Spleen (tissue), 11 donors: ENCODE measurements at regions not wholly inside any gene's neighbourhood (a gene's known extent, or its start where the extent isn't known, plus 50 kb on each side); places are given as distances from the start of the nearest gene placed in this dataset.

Experiments used
- DNase-seq: peaks from one replicate; pipeline ENCODE4 v3.0.0-alpha.2; 2020
- H3K27ac ChIP-seq, 8 donors: fragments of 200-600 bp; sonication (generic) in 7 of 8; 1 replicate in 4 of 8; 2 replicates in 4 of 8; pipeline versions ENCODE4 v1.5.0 to v1.8.0; 2016 to 2021; ENCODE audit warnings: inconsistent platforms in 4 of 8, mild to moderate bottlenecking in 4 of 8, moderate library complexity in 1 of 8
- H3K27me3 ChIP-seq, 7 donors: fragments of 200-600 bp; sonication (generic) in 6 of 7; replicated peaks in 1 of 7; 1 replicate in 4 of 7; 2 replicates in 3 of 7; pipeline versions ENCODE4 v1.5.0 to v1.8.0; 2016 to 2021; ENCODE audit warnings: inconsistent platforms in 3 of 7, mild to moderate bottlenecking in 1 of 7
- H3K36me3 ChIP-seq, 6 donors: fragments of 200-600 bp; sonication (generic) in 5 of 6; 1 replicate in 4 of 6; 2 replicates in 2 of 6; pipeline versions ENCODE4 v1.5.0 to v1.8.0; 2016 to 2021; ENCODE audit warnings: inconsistent platforms in 2 of 6
- H3K4me1 ChIP-seq, 6 donors: fragments of 200-600 bp; sonication (generic) in 5 of 6; 1 replicate in 3 of 6; 2 replicates in 3 of 6; pipeline versions ENCODE4 v1.5.0 to v1.8.0; 2016 to 2021; ENCODE audit warnings: inconsistent platforms in 3 of 6
- H3K4me3 ChIP-seq, 8 donors: fragments of 200-600 bp; sonication (generic) in 7 of 8; 1 replicate in 4 of 8; 2 replicates in 4 of 8; pipeline versions ENCODE4 v1.5.0 to v1.8.0; 2016 to 2021; ENCODE audit warnings: inconsistent platforms in 4 of 8, mild to moderate bottlenecking in 4 of 8, moderate library complexity in 2 of 8
- H3K9me3 ChIP-seq, 8 donors: fragments of 200-600 bp; sonication (generic) in 7 of 8; 1 replicate in 4 of 8; 2 replicates in 4 of 8; pipeline versions ENCODE4 v1.5.0 to v1.8.0; 2016 to 2021; ENCODE audit warnings: inconsistent platforms in 4 of 8
- CTCF ChIP-seq, 11 experiments: fragments of 200-600 bp in 7 of 11; fragments of 450-650 bp in 4 of 11; sonication (generic) in 4 of 11; IDR thresholded peaks in 8 of 11; conservative IDR thresholded peaks in 3 of 11; 1 replicate in 7 of 11; 2 replicates in 4 of 11; pipeline versions ENCODE4 v1.4.0 to v1.8.0; 2016 to 2021; ENCODE audit warnings: antibody characterized with exemption in 11 of 11, inconsistent platforms in 4 of 11, mild to moderate bottlenecking in 1 of 11
- POLR2A ChIP-seq, 3 donors: fragments of 450-650 bp; IDR thresholded peaks; one replicate each; pipeline ENCODE4 v1.5.1; 2017; ENCODE audit warnings: antibody characterized with exemption in 3 of 3, mild to moderate bottlenecking in 1 of 3
- POLR2AphosphoS5 ChIP-seq, 3 donors: sonication (generic); formaldehyde crosslinking; IDR thresholded peaks; one replicate each; pipeline ENCODE4 v1.5.1; 2017; ENCODE audit warnings: antibody characterized with exemption in 3 of 3
- WGBS, 5 donors: extraction: QIAGEN DNeasy Blood & Tissue Kit in 3 of 5; methylation state at CpG; one replicate each; pipeline versions ENCODE4 v1.1.5 to v1.1.7; 2013 to 2018; 5-methylcytosine and 5-hydroxymethylcytosine counted together
- intact Hi-C: fragments of 100-400 bp; cut with DNase I; formaldehyde crosslinking; loops from one replicate; pipeline ENCODE4 v1.15.0; 2023; ENCODE audit warnings: low total_unique reads
- donor health status: healthy with polysubstance abuse.
- donor health status: DM: no; HTN: no; CAD: no; lungs with moderate emphysema.
- donor health status: DM: no; HTN: no; CAD: no.
- donor health status: Bipolar disorder and iron deficiency.
- donor health status: healthy.
- donor health status: DM: no; HTN: no; CAD: no.
- donor health status: DM: yes; HTN: yes; CAD: no.

- H3K27ac ChIP-seq, result no peak overlapping the region
- no peak for TF ChIP-seq CTCF (IDR thresholded peaks at IDR 0.05 in 8 of 11, conservative IDR thresholded peaks at IDR 0.05 in 3 of 11)
- TF ChIP-seq POLR2AphosphoS5 (IDR thresholded peaks at IDR 0.05), result no peak
- no peak for TF ChIP-seq POLR2A (IDR thresholded peaks at IDR 0.05)
- H3K27me3 ChIP-seq, result no peaks in the 10 kb centered on the region
- 54 to 73% (median 68%) methylated on average over 1 of the region's 1 CpG for WGBS, 5 donors
- intact Hi-C loops, result no loop called here
- peaks cover 0 to 8% (median 0%) of the 10 kb centered on the region in 8 donors for H3K9me3 ChIP-seq
- no peaks in the 10 kb centered on the region for H3K4me1 ChIP-seq
- no peaks in the 10 kb centered on the region for H3K36me3 ChIP-seq
- no peak overlapping the region for H3K4me3 ChIP-seq
- no peak for DNase-seq
These were observed 129.1 kb upstream of the SEMA3E start for GRCh38 chr7:83778073-83778443.

GRCh38 chr7:83777406-83778072, 128.6 kb upstream of the SEMA3E start:
- H3K36me3 ChIP-seq, result no peaks in the 10 kb centered on the region
- intact Hi-C loops, result no loop called here

GRCh38 chr7:83769407-83769806, 120.5 kb upstream of the SEMA3E start:
- TF ChIP-seq CTCF (IDR thresholded peaks at IDR 0.05 in 8 of 11, conservative IDR thresholded peaks at IDR 0.05 in 3 of 11), result no peak
- TF ChIP-seq POLR2AphosphoS5 (IDR thresholded peaks at IDR 0.05), result no peak
- no peak for TF ChIP-seq POLR2A (IDR thresholded peaks at IDR 0.05)
- Histone ChIP-seq H3K36me3 (no peaks in the 10 kb centered on the region), H3K4me1 (no peaks in the 10 kb centered on the region), H3K27me3 (no peaks in the 10 kb centered on the region), H3K27ac (no peak overlapping the region), H3K4me3 (no peak overlapping the region), H3K9me3 (peaks cover 0 to 8% (median 0%) of the 10 kb centered on the region in 8 donors)
- intact Hi-C loops, result no loop called here
- no peak for DNase-seq
- WGBS, 5 donors, result 65 to 80% (median 71%) methylated on average over 3 of the region's 3 CpGs

More at GRCh38 chr7:83777406-83778072, 128.6 kb upstream of the SEMA3E start:
- Histone ChIP-seq H3K27me3 (no peaks in the 10 kb centered on the region), H3K4me3 (no peak overlapping the region), H3K27ac (no peak overlapping the region), H3K4me1 (no peaks in the 10 kb centered on the region), H3K9me3 (peaks cover 0 to 8% (median 0%) of the 10 kb centered on the region in 8 donors)
- TF ChIP-seq POLR2AphosphoS5 (IDR thresholded peaks at IDR 0.05) (no peak), POLR2A (IDR thresholded peaks at IDR 0.05) (no peak), CTCF (IDR thresholded peaks at IDR 0.05 in 8 of 11, conservative IDR thresholded peaks at IDR 0.05 in 3 of 11) (no peak)
- 79 to 87% (median 83%) methylated on average over 5 of the region's 5 CpGs for WGBS, 5 donors
- no peak for DNase-seq

- 85 to 96% (median 89%) methylated on average over 1 of the region's 1 CpG for WGBS, 5 donors
- TF ChIP-seq POLR2AphosphoS5 (IDR thresholded peaks at IDR 0.05) (no peak), POLR2A (IDR thresholded peaks at IDR 0.05) (no peak), CTCF (IDR thresholded peaks at IDR 0.05 in 8 of 11, conservative IDR thresholded peaks at IDR 0.05 in 3 of 11) (no peak)
- H3K27ac ChIP-seq, result no peak overlapping the region
- no peaks in the 10 kb centered on the region for H3K27me3 ChIP-seq
- no peak overlapping the region for H3K4me3 ChIP-seq
- DNase-seq, result no peak
- no peaks in the 10 kb centered on the region for H3K36me3 ChIP-seq
- H3K4me1 ChIP-seq, result no peaks in the 10 kb centered on the region
- peaks cover 0 to 34% (median 21%) of the 10 kb centered on the region in 8 donors for H3K9me3 ChIP-seq
- intact Hi-C loops, result no loop called here
These were observed 102.3 kb upstream of the SEMA3E start for GRCh38 chr7:83751217-83751616.
